GM12864 (cell line): ENCODE measurements at regions not wholly inside any gene's neighbourhood (a gene's known extent, or its start where the extent isn't known, plus 50 kb on each side); places are given as distances from the start of the nearest gene placed in this dataset.

Experiments used
- DNase-seq: peaks from one replicate; pipeline ENCODE4 v3.0.0-alpha.2; 2011; ENCODE audit warnings: low read depth
- H3K4me3 ChIP-seq: 2 replicates; pipeline ENCODE4 v1.5.1; 2011; ENCODE audit warnings: mild to moderate bottlenecking, low read depth, low read length, control low read depth
- TF ChIP-seq, protein P1 (sequence below): IDR thresholded peaks from 2 replicates; pipeline ENCODE4 v1.5.1; 2011; ENCODE audit warnings: low read depth, mild to moderate bottlenecking, moderate library complexity, low read length, control low read depth, inconsistent platforms; ENCODE audit errors: missing control alignments

DNA sequence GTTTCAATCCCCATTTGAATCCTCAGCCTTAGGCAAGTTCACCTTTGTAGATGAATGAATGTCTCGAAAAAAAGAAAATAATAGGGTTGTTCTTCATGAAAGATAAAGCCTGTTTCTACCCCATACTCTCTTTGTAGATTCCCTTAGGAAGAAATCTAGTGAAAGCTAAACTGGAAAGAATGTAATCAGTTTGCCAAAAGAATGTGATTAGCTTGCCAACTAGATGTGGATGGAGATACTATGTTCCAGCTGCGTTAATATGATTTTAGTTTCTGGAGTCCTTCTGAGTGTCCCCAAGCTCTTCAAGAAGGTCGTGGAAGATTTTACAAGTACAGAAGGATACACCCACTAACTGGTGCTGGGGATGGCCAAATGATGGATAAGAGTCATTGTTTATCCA lies 162.3 kb upstream of the EDNRA start:
- TF ChIP-seq, protein P1, sequence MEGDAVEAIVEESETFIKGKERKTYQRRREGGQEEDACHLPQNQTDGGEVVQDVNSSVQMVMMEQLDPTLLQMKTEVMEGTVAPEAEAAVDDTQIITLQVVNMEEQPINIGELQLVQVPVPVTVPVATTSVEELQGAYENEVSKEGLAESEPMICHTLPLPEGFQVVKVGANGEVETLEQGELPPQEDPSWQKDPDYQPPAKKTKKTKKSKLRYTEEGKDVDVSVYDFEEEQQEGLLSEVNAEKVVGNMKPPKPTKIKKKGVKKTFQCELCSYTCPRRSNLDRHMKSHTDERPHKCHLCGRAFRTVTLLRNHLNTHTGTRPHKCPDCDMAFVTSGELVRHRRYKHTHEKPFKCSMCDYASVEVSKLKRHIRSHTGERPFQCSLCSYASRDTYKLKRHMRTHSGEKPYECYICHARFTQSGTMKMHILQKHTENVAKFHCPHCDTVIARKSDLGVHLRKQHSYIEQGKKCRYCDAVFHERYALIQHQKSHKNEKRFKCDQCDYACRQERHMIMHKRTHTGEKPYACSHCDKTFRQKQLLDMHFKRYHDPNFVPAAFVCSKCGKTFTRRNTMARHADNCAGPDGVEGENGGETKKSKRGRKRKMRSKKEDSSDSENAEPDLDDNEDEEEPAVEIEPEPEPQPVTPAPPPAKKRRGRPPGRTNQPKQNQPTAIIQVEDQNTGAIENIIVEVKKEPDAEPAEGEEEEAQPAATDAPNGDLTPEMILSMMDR = no peak
- DNase-seq = no peak
- no peak overlapping the region for H3K4me3 ChIP-seq

DNA sequence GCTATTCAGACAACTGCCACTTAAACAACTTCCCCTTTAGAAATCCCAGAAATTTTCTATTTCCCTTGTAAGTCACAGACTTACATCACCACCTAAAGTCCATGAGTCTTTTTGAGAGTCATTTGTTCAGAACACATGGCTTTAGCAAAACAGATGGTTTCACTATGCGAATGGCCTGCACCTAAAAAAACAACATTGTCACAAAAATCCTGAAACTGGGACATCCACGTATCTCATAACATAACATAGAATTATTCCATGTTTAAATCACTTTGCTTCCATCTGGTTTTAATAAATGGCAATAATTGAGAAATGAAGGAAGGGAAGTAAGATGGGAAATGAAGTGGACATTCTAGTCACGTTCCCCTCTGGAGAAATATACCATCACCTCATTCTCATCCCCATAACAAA lies 155.3 kb upstream of the EDNRA start:
- H3K4me3 ChIP-seq = no peak overlapping the region
- TF ChIP-seq, protein P1 = no peak
- DNase-seq = no peak

DNA sequence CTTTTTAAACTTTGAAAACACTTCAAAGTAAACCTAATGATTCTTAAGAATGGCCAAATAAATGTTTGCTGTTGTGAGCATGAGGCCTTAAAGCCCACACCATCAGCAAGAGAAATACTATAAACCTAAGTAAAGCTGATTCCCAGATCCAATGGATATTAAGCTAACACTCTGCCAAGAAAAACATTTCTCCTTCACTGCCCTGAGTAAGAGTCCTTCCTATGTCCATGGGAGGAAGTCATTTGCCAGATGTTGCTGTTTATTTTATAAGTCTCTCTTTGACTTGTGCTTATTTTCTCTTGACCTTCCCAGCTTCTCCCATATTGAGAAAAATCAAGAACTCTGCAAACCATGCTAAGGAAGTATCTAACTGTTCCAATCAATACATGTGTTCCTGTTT lies 154.3 kb upstream of the EDNRA start:
- TF ChIP-seq, protein P1 = no peak
- no peak for DNase-seq
- no peak overlapping the region for H3K4me3 ChIP-seq

DNA sequence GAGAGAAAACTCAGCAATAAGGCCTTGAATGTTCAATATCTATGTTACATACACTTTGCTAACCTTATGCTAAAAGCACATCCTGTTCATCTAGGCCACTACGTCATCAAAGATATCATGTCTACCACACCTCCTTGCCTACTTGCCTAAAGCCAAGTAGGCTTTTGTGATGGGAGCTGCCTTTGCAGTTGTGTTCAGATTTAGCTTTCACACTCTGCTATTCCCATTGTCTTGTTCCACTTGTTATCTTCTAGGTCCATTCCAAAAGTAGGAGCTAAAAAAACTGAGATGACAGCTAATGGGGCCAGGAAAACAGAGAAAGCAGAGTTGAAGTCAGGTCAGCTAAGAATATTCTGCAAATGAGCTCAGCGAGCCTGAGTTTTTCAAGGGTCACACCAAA lies 153.6 kb upstream of the EDNRA start:
- no peak overlapping the region for H3K4me3 ChIP-seq
- TF ChIP-seq, protein P1 = no peak
- DNase-seq = no peak

DNA sequence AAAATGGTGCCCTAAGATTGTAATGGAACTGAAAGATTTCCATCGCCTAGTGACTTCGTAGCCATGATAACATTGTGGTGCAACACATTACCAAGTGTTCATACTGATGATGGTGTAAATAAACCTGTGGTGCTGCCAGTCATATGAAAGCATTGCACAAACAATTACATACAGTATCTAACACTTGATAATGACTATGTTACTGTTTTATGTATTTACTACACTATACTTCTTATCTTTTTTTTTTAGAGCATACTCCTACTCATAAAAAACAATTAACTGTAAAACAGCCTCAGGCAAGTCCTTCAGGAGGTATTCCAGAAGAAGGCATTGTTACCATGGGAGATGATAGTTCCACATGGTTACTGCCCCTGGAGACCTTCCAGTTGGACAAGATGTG lies 152.7 kb upstream of the EDNRA start:
- no peak overlapping the region for H3K4me3 ChIP-seq
- TF ChIP-seq, protein P1 = no peak
- DNase-seq = no peak

DNA sequence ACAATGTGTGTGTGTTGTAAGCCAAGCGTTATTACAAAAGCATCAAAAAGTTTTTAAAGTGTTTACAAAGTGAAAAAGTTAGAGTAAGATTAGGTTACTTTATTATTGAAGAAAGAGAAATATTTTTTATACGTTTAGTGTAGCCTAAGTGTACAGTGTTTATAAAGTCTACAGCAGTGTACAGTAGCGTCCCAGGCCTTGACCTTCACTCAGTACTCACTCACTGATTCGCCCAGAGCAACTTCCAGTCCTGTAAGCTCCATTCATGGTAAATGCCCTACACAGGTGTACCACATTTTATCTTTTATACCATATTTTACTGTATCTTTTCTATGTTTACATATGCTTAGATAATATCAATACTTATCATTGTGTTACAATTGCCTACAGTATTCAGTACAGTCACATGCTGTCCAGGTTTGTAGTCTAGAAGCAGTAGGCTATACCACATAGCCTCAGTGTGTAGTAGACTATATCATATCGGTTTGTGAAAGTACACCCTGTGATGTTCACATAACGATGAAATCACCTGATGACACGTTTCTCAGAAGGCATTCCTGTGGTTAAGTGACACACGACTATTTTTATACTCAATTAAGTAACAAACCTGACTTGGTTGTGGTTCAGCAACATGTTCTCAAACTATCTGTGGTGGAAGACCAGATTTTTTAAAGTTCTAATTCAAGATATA lies 152.0 kb upstream of the EDNRA start:
- no peak for DNase-seq
- TF ChIP-seq, protein P1 = no peak

DNA sequence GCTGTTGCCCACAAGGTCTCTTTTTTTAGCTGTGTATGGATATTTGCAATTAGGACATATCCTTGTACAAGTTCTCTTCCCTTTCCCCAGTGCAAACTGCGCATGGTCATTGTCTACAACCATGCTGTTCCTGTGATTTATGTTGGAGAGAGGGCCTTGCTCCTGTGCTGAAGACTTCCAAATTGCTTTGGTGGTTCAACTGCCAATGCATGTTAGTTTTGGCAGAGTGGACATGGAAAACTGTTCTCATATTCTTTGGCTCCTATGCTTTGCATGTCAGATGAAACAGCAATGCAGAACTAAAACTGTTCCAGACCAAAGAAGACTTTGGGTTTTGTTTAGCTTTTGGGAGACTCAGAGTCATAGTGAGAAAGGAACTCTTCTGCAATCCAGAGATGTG lies 148.8 kb upstream of the EDNRA start:
- TF ChIP-seq, protein P1 = no peak
- DNase-seq = no peak
- H3K4me3 ChIP-seq = no peak overlapping the region

More for the DNA sequence above, 152.0 kb upstream of the EDNRA start:
- no peak overlapping the region for H3K4me3 ChIP-seq
